WTC11 (cell line): ENCODE measurements at regions not wholly inside any gene's neighbourhood (a gene's known extent, or its start where the extent isn't known, plus 50 kb on each side); places are given as distances from the start of the nearest gene placed in this dataset.

Source experiments
- ATAC-seq: fragments of 200-7000 bp; cut with Tn5 transposase; 2 replicates; pipeline ENCODE4 v1.10.0; 2021; ENCODE audit warnings: mild to moderate bottlenecking, moderate library complexity
- CTCF ChIA-PET: fragments of 300-600 bp; sonication (Branson Sonifier 250); formaldehyde crosslinking; loops from one replicate; lab custom pipeline; 2021; ENCODE audit warnings: antibody characterized with exemption; lab: Charles Lee
- POLR2A ChIA-PET: fragments of 350-600 bp; sonication (Branson Sonifier 250); formaldehyde crosslinking; loops from one replicate; lab custom pipeline; 2021; ENCODE audit warnings: antibody characterized with exemption; lab: Charles Lee
- DNase-seq: peaks from one replicate; pipeline ENCODE4 v3.0.0; 2021; ENCODE audit warnings: low spot score
- H3K27ac Mint-ChIP-seq: 2 replicates; pipeline ENCODE4 v1.8.0; 2021; ENCODE audit warnings: mixed read lengths
- H3K27me3 Mint-ChIP-seq: 2 replicates; pipeline ENCODE4 v1.8.0; 2021; ENCODE audit warnings: low read depth, mild to moderate bottlenecking, moderate library complexity, mixed read lengths
- H3K36me3 Mint-ChIP-seq: 2 replicates; pipeline ENCODE4 v1.8.0; 2021; ENCODE audit warnings: mixed read lengths
- H3K4me1 Mint-ChIP-seq: 2 replicates; pipeline ENCODE4 v1.8.0; 2022; ENCODE audit warnings: mixed read lengths
- H3K4me3 Mint-ChIP-seq: 2 replicates; pipeline ENCODE4 v1.8.0; 2021; ENCODE audit warnings: mild to moderate bottlenecking, moderate library complexity, mixed read lengths
- H3K9me3 Mint-ChIP-seq: 2 replicates; pipeline ENCODE4 v1.8.0; 2021; ENCODE audit warnings: mixed read lengths
- ARID4B ChIP-seq: sonication (generic); formaldehyde crosslinking; IDR thresholded peaks from 2 replicates; pipeline ENCODE4 v1.8.0; 2023; ENCODE audit warnings: missing genetic modification reagents, mild to moderate bottlenecking, borderline replicate concordance
- ATF1 ChIP-seq: sonication (generic); formaldehyde crosslinking; IDR thresholded peaks from 2 replicates; pipeline ENCODE4 v1.8.1; 2023; ENCODE audit warnings: mild to moderate bottlenecking, moderate library complexity, missing genetic modification reagents
- CDX4 ChIP-seq: fragments of 250-450 bp; sonication (Bioruptor Pico); IDR thresholded peaks from 2 replicates; pipeline ENCODE4 v1.9.0; 2021; ENCODE audit warnings: moderate library complexity, mild to moderate bottlenecking, inconsistent platforms, borderline replicate concordance
- CREM ChIP-seq: sonication (generic); formaldehyde crosslinking; IDR thresholded peaks from 2 replicates; pipeline ENCODE4 v1.8.1; 2022; ENCODE audit warnings: mild to moderate bottlenecking, missing genetic modification reagents, moderate library complexity
- E2F1 ChIP-seq: sonication (generic); formaldehyde crosslinking; IDR thresholded peaks from 2 replicates; pipeline ENCODE4 v1.8.0; 2022; ENCODE audit warnings: mild to moderate bottlenecking, missing genetic modification reagents
- EMX1 ChIP-seq: fragments of 250-450 bp; sonication (Bioruptor Pico); IDR thresholded peaks from 2 replicates; pipeline ENCODE4 v1.8.0; 2021; ENCODE audit warnings: mild to moderate bottlenecking
- ETV6 ChIP-seq: sonication (generic); formaldehyde crosslinking; IDR thresholded peaks from 2 replicates; pipeline ENCODE4 v1.8.1; 2022; ENCODE audit warnings: mild to moderate bottlenecking, missing genetic modification reagents
- GABPB1 ChIP-seq: sonication (generic); formaldehyde crosslinking; IDR thresholded peaks from 2 replicates; pipeline ENCODE4 v1.8.1; 2023; ENCODE audit warnings: mild to moderate bottlenecking, missing genetic modification reagents
- GRHL2 ChIP-seq: fragments of 250-450 bp; sonication (Bioruptor Pico); IDR thresholded peaks from 2 replicates; pipeline ENCODE4 v1.8.0; 2022; ENCODE audit warnings: mild to moderate bottlenecking, moderate library complexity; ENCODE audit not compliant: insufficient replicate concordance, severe bottlenecking
- GTF2I ChIP-seq: fragments of 250-450 bp; sonication (Bioruptor Pico); conservative IDR thresholded peaks from 2 replicates; pipeline ENCODE4 v1.4.0; 2021; ENCODE audit warnings: mild to moderate bottlenecking
- NFATC4 ChIP-seq: fragments of 250-450 bp; sonication (Bioruptor Pico); IDR thresholded peaks from 2 replicates; pipeline ENCODE4 v1.9.0; 2021; ENCODE audit warnings: mild to moderate bottlenecking
- NR1H2 ChIP-seq: sonication (generic); formaldehyde crosslinking; IDR thresholded peaks from 2 replicates; pipeline ENCODE4 v1.9.0; 2021; ENCODE audit warnings: mild to moderate bottlenecking, moderate library complexity, missing genetic modification reagents
- OVOL2 ChIP-seq: fragments of 250-450 bp; sonication (Bioruptor Pico); IDR thresholded peaks from 2 replicates; pipeline ENCODE4 v1.9.0; 2021; ENCODE audit warnings: mild to moderate bottlenecking, borderline replicate concordance
- SMAD4 ChIP-seq: sonication (generic); formaldehyde crosslinking; IDR thresholded peaks from 2 replicates; pipeline ENCODE4 v1.8.0; 2022; ENCODE audit warnings: mild to moderate bottlenecking, missing genetic modification reagents
- SOX15 ChIP-seq: fragments of 250-450 bp; sonication (Bioruptor Pico); IDR thresholded peaks from 2 replicates; pipeline ENCODE4 v1.9.0; 2021; ENCODE audit warnings: mild to moderate bottlenecking
- ZBTB21 ChIP-seq: sonication (generic); formaldehyde crosslinking; IDR thresholded peaks from 2 replicates; pipeline ENCODE4 v1.8.1; 2023; ENCODE audit warnings: mild to moderate bottlenecking, missing genetic modification reagents, borderline replicate concordance
- ZMAT4 ChIP-seq: fragments of 250-450 bp; sonication (Bioruptor Pico); IDR thresholded peaks from 2 replicates; pipeline ENCODE4 v1.9.0; 2021; ENCODE audit warnings: mild to moderate bottlenecking
- ZNF138 ChIP-seq: sonication (generic); formaldehyde crosslinking; conservative IDR thresholded peaks from 2 replicates; pipeline ENCODE4 v1.8.1; 2022; ENCODE audit warnings: mild to moderate bottlenecking, moderate library complexity, missing genetic modification reagents
- TF ChIP-seq, protein P1 (sequence below): sonication (generic); formaldehyde crosslinking; IDR thresholded peaks from 2 replicates; pipeline ENCODE4 v1.8.1; 2023; ENCODE audit warnings: mild to moderate bottlenecking, moderate library complexity, missing genetic modification reagents
- TF ChIP-seq, protein P2 (sequence below): fragments of 250-450 bp; sonication (Bioruptor Pico); conservative IDR thresholded peaks from 2 replicates; pipeline ENCODE4 v1.9.0; 2021; ENCODE audit warnings: mild to moderate bottlenecking
- TF ChIP-seq, protein P3 (sequence below): sonication (generic); formaldehyde crosslinking; IDR thresholded peaks from 2 replicates; pipeline ENCODE4 v1.8.1; 2022; ENCODE audit warnings: low read depth, missing genetic modification reagents, borderline replicate concordance

- TF ChIP-seq CDX4, result no peak
- no peak for TF ChIP-seq E2F1
- no peak for TF ChIP-seq OVOL2 (CRISPR knock-in tag)
- TF ChIP-seq GRHL2 (CRISPR knock-in tag), result no peak
- TF ChIP-seq GTF2I, result no peak
- TF ChIP-seq CREM, result no peak
- no peak for TF ChIP-seq ATF1
- TF ChIP-seq ARID4B (CRISPR knock-in tag), result no peak
- TF ChIP-seq, protein P1, sequence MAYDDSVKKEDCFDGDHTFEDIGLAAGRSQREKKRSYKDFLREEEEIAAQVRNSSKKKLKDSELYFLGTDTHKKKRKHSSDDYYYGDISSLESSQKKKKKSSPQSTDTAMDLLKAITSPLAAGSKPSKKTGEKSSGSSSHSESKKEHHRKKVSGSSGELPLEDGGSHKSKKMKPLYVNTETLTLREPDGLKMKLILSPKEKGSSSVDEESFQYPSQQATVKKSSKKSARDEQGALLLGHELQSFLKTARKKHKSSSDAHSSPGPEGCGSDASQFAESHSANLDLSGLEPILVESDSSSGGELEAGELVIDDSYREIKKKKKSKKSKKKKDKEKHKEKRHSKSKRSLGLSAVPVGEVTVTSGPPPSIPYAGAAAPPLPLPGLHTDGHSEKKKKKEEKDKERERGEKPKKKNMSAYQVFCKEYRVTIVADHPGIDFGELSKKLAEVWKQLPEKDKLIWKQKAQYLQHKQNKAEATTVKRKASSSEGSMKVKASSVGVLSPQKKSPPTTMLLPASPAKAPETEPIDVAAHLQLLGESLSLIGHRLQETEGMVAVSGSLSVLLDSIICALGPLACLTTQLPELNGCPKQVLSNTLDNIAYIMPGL (CRISPR knock-in tag), result no peak
- TF ChIP-seq ZMAT4 (CRISPR knock-in tag), result no peak
- TF ChIP-seq, protein P2, sequence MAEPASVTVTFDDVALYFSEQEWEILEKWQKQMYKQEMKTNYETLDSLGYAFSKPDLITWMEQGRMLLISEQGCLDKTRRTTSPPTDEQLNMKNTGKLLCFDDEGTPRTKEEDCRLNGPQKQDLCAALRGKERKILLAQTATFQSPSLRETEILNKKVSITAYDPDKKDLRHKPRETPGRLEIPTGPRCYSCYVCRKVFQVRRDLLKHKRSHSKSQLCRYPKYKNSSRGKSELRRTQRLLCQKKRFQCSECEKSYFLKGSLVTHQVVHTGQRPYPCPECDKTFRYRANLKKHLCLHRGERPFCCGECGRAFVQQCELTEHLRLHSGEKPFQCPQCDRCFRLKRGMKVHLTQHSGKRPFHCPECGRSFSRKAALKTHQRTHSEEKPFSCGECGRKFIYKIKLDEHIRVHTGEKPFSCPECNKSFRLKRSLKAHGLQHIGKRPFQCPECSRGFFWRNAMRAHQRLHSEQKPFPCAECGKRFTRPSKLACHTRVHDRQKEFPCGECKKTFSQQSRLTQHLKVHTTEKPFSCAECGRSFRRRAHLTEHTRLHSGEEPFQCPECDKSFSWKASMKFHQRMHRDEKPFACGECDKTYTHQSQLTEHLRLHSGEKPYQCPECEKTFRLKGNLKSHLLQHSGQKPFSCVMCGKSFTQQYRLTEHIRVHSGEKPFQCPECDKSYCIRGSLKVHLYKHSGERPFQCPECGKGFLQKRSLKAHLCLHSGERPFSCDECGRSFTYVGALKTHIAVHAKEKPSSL (CRISPR knock-in tag), result no peak
- TF ChIP-seq ZBTB21 (CRISPR knock-in tag), result no peak
Observed at GRCh38 chr3:80994767-80995166, 766.7 kb downstream of the GBE1 start (continued).

GRCh38 chr3:80994085-80994665 lies 767.3 kb downstream of the GBE1 start:
- DNase-seq, result no peak
- no peaks in the 10 kb centered on the region for H3K9me3 Mint-ChIP-seq
- CTCF ChIA-PET, result no interaction called here

More at GRCh38 chr3:80994085-80994665, 767.3 kb downstream of the GBE1 start:
- no peak overlapping the region for H3K27ac Mint-ChIP-seq
- no peak for TF ChIP-seq EMX1 (CRISPR knock-in tag)
- no peak for TF ChIP-seq GABPB1 (CRISPR knock-in tag)
- TF ChIP-seq ETV6 (CRISPR knock-in tag), result no peak
- TF ChIP-seq ATF1, result no peak
- no peak for TF ChIP-seq NR1H2 (CRISPR knock-in tag)
- TF ChIP-seq, protein P3, sequence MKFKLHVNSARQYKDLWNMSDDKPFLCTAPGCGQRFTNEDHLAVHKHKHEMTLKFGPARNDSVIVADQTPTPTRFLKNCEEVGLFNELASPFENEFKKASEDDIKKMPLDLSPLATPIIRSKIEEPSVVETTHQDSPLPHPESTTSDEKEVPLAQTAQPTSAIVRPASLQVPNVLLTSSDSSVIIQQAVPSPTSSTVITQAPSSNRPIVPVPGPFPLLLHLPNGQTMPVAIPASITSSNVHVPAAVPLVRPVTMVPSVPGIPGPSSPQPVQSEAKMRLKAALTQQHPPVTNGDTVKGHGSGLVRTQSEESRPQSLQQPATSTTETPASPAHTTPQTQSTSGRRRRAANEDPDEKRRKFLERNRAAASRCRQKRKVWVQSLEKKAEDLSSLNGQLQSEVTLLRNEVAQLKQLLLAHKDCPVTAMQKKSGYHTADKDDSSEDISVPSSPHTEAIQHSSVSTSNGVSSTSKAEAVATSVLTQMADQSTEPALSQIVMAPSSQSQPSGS, result no peak
- no peak for TF ChIP-seq SMAD4 (CRISPR knock-in tag)
- no peak for TF ChIP-seq NFATC4 (CRISPR knock-in tag)
- no peak for TF ChIP-seq ZNF138
- no peak for TF ChIP-seq SOX15
- TF ChIP-seq, all 79 proteins: peak for 0
- no peaks in the 10 kb centered on the region for H3K27me3 Mint-ChIP-seq
- H3K4me3 Mint-ChIP-seq, result no peak overlapping the region
- no peaks in the 10 kb centered on the region for H3K4me1 Mint-ChIP-seq
- POLR2A ChIA-PET, result no interaction called here
- no peak for ATAC-seq
- H3K36me3 Mint-ChIP-seq, result no peaks in the 10 kb centered on the region
